Activated naive CD4-positive, alpha-beta T cell treated with anti-CD3 and anti-CD28 coated beads, Interleukin-2, amount 50 U/mL, for 24 hours (primary cell): ENCODE measurements at regions not wholly inside any gene's neighbourhood (a gene's known extent, or its start where the extent isn't known, plus 50 kb on each side); places are given as distances from the start of the nearest gene placed in this dataset.
A peak's percentile ranks its signal among the peaks of the same experiment; 100 is the strongest.

Experiments used
- H3K27ac Mint-ChIP-seq: one replicate; pipeline ENCODE4 v1.8.0; 2021; ENCODE audit warnings: mild to moderate bottlenecking, mixed read lengths
- H3K27me3 Mint-ChIP-seq: one replicate; pipeline ENCODE4 v1.8.0; 2021; ENCODE audit warnings: mixed read lengths
- H3K36me3 Mint-ChIP-seq: one replicate; pipeline ENCODE4 v1.8.0; 2021; ENCODE audit warnings: mixed read lengths
- H3K4me1 Mint-ChIP-seq: one replicate; pipeline ENCODE4 v1.8.0; 2021; ENCODE audit warnings: mixed read lengths
- H3K4me3 Mint-ChIP-seq: one replicate; pipeline ENCODE4 v1.8.0; 2021; ENCODE audit warnings: mild to moderate bottlenecking, mixed read lengths
- H3K9me3 Mint-ChIP-seq: one replicate; pipeline ENCODE4 v1.8.0; 2021; ENCODE audit warnings: mixed read lengths

GRCh38 chr14:22485649-22486048, 103.4 kb downstream of the DAD1 start:
- H3K27me3 Mint-ChIP-seq, result no peaks in the 10 kb centered on the region
- peaks cover 20% of the 10 kb centered on the region for H3K36me3 Mint-ChIP-seq
- H3K4me1 Mint-ChIP-seq, result peaks cover 18% of the 10 kb centered on the region
- peak overlapping the region; percentile 87 for H3K4me3 Mint-ChIP-seq
- H3K9me3 Mint-ChIP-seq, result no peaks in the 10 kb centered on the region
- H3K27ac Mint-ChIP-seq, result peak overlapping the region; percentile 93

- H3K4me1 Mint-ChIP-seq, result peaks cover 15% of the 10 kb centered on the region
- H3K27ac Mint-ChIP-seq, result peak overlapping the region; percentile 93
- H3K4me3 Mint-ChIP-seq, result peak overlapping the region; percentile 87
- no peaks in the 10 kb centered on the region for H3K9me3 Mint-ChIP-seq
- H3K36me3 Mint-ChIP-seq, result peaks cover 18% of the 10 kb centered on the region
- no peaks in the 10 kb centered on the region for H3K27me3 Mint-ChIP-seq
Measured at GRCh38 chr14:22485178-22485577, 103.8 kb downstream of the DAD1 start.

GRCh38 chr14:22484632-22485031, 104.4 kb downstream of the DAD1 start:
- Mint-ChIP-seq H3K27ac (peak overlapping the region; percentile 30), H3K4me3 (peak overlapping the region; percentile 87), H3K27me3 (no peaks in the 10 kb centered on the region), H3K4me1 (peaks cover 10% of the 10 kb centered on the region), H3K36me3 (peaks cover 13% of the 10 kb centered on the region), H3K9me3 (no peaks in the 10 kb centered on the region)

GRCh38 chr14:22483863-22484593, 105.0 kb downstream of the DAD1 start:
- H3K4me3 Mint-ChIP-seq, result peak overlapping the region; percentile 87
- H3K27me3 Mint-ChIP-seq, result no peaks in the 10 kb centered on the region
- H3K27ac Mint-ChIP-seq, result peak overlapping the region; percentile 91
- no peaks in the 10 kb centered on the region for H3K9me3 Mint-ChIP-seq
- peaks cover 12% of the 10 kb centered on the region for H3K36me3 Mint-ChIP-seq
- peaks cover 10% of the 10 kb centered on the region for H3K4me1 Mint-ChIP-seq

- Mint-ChIP-seq H3K27ac (peak overlapping the region; percentile 91), H3K27me3 (no peaks in the 10 kb centered on the region), H3K36me3 (peaks cover 6% of the 10 kb centered on the region)
Measured at GRCh38 chr14:22482782-22483553, 106.1 kb downstream of the DAD1 start.

GRCh38 chr14:22482085-22482694, 106.8 kb downstream of the DAD1 start:
- Mint-ChIP-seq H3K36me3 (peaks cover 5% of the 10 kb centered on the region), H3K27ac (peak overlapping the region; percentile 94), H3K4me3 (peak overlapping the region; percentile 83), H3K4me1 (peaks cover 6% of the 10 kb centered on the region), H3K27me3 (no peaks in the 10 kb centered on the region), H3K9me3 (no peaks in the 10 kb centered on the region)

More at GRCh38 chr14:22482782-22483553, 106.1 kb downstream of the DAD1 start:
- peaks cover 6% of the 10 kb centered on the region for H3K4me1 Mint-ChIP-seq
- peak overlapping the region; percentile 87 for H3K4me3 Mint-ChIP-seq
- no peaks in the 10 kb centered on the region for H3K9me3 Mint-ChIP-seq

- peak overlapping the region; percentile 94 for H3K27ac Mint-ChIP-seq
- peak overlapping the region; percentile 83 for H3K4me3 Mint-ChIP-seq
- no peaks in the 10 kb centered on the region for H3K9me3 Mint-ChIP-seq
- H3K27me3 Mint-ChIP-seq, result no peaks in the 10 kb centered on the region
- peaks cover 6% of the 10 kb centered on the region for H3K4me1 Mint-ChIP-seq
- peaks cover 2% of the 10 kb centered on the region for H3K36me3 Mint-ChIP-seq
Measured at GRCh38 chr14:22481546-22481945, 107.5 kb downstream of the DAD1 start.

GRCh38 chr14:22479776-22480464, 109.1 kb downstream of the DAD1 start:
- H3K9me3 Mint-ChIP-seq, result no peaks in the 10 kb centered on the region
- peak overlapping the region; percentile 83 for H3K4me3 Mint-ChIP-seq
- H3K27me3 Mint-ChIP-seq, result no peaks in the 10 kb centered on the region
- H3K4me1 Mint-ChIP-seq, result peaks cover 3% of the 10 kb centered on the region
- peak overlapping the region; percentile 46 for H3K27ac Mint-ChIP-seq
- no peaks in the 10 kb centered on the region for H3K36me3 Mint-ChIP-seq

GRCh38 chr14:22479132-22479531, 109.9 kb downstream of the DAD1 start:
- no peaks in the 10 kb centered on the region for H3K27me3 Mint-ChIP-seq
- H3K4me1 Mint-ChIP-seq, result peaks cover 3% of the 10 kb centered on the region
- H3K36me3 Mint-ChIP-seq, result no peaks in the 10 kb centered on the region
- H3K9me3 Mint-ChIP-seq, result no peaks in the 10 kb centered on the region
- H3K4me3 Mint-ChIP-seq, result peak overlapping the region; percentile 83
- H3K27ac Mint-ChIP-seq, result no peak overlapping the region

- Mint-ChIP-seq H3K4me3 (peak overlapping the region; percentile 83), H3K36me3 (no peaks in the 10 kb centered on the region), H3K9me3 (no peaks in the 10 kb centered on the region), H3K4me1 (peaks cover 3% of the 10 kb centered on the region), H3K27me3 (no peaks in the 10 kb centered on the region), H3K27ac (no peak overlapping the region)
Measured at GRCh38 chr14:22478670-22479069, 110.4 kb downstream of the DAD1 start.

GRCh38 chr14:22478247-22478646, 110.8 kb downstream of the DAD1 start:
- H3K4me3 Mint-ChIP-seq, result no peak overlapping the region
- H3K9me3 Mint-ChIP-seq, result no peaks in the 10 kb centered on the region
- peaks cover 3% of the 10 kb centered on the region for H3K4me1 Mint-ChIP-seq
- no peak overlapping the region for H3K27ac Mint-ChIP-seq
- H3K36me3 Mint-ChIP-seq, result no peaks in the 10 kb centered on the region
- H3K27me3 Mint-ChIP-seq, result no peaks in the 10 kb centered on the region

- Mint-ChIP-seq H3K36me3 (no peaks in the 10 kb centered on the region), H3K9me3 (no peaks in the 10 kb centered on the region), H3K27me3 (no peaks in the 10 kb centered on the region), H3K27ac (peak overlapping the region; percentile 76), H3K4me1 (peaks cover 3% of the 10 kb centered on the region), H3K4me3 (peak overlapping the region; percentile 68)
Measured at GRCh38 chr14:22477569-22478194, 111.3 kb downstream of the DAD1 start.

- Mint-ChIP-seq H3K4me3 (peak overlapping the region; percentile 49), H3K4me1 (peaks cover 3% of the 10 kb centered on the region), H3K27ac (no peak overlapping the region), H3K27me3 (no peaks in the 10 kb centered on the region), H3K36me3 (no peaks in the 10 kb centered on the region), H3K9me3 (no peaks in the 10 kb centered on the region)
Measured at GRCh38 chr14:22476887-22477286, 112.1 kb downstream of the DAD1 start.

GRCh38 chr14:22476005-22476751, 112.8 kb downstream of the DAD1 start:
- peaks cover 2% of the 10 kb centered on the region for H3K4me1 Mint-ChIP-seq
- no peak overlapping the region for H3K27ac Mint-ChIP-seq
- no peaks in the 10 kb centered on the region for H3K27me3 Mint-ChIP-seq

More at GRCh38 chr14:22476005-22476751, 112.8 kb downstream of the DAD1 start:
- H3K36me3 Mint-ChIP-seq, result no peaks in the 10 kb centered on the region
- no peaks in the 10 kb centered on the region for H3K9me3 Mint-ChIP-seq
- H3K4me3 Mint-ChIP-seq, result peak overlapping the region; percentile 47
